GM23338 (cell line): ENCODE measurements at regions not wholly inside any gene's neighbourhood (a gene's known extent, or its start where the extent isn't known, plus 50 kb on each side); places are given as distances from the start of the nearest gene placed in this dataset.

Source experiments
- CREB1 ChIP-seq: fragments of 250-450 bp; sonication (Bioruptor Pico); IDR thresholded peaks from 2 replicates; pipeline ENCODE4 v1.5.0; 2020; ENCODE audit warnings: low read depth, mild to moderate bottlenecking, moderate library complexity
- CTCF ChIP-seq, 2 experiments: fragments of 200-600 bp in 1 of 2; sonication (generic) in 1 of 2; conservative IDR thresholded peaks; 2 replicates each; pipeline versions ENCODE4 v1.5.1 to v1.6.1; 2016 to 2017; ENCODE audit warnings: antibody characterized with exemption in 2 of 2, low read depth in 2 of 2, mild to moderate bottlenecking in 2 of 2, moderate library complexity in 1 of 2
- ETS1 ChIP-seq: IDR thresholded peaks from 2 replicates; pipeline ENCODE4 v1.6.1; 2016; ENCODE audit warnings: antibody characterized with exemption
- EZH2 ChIP-seq: fragments of 200-600 bp; sonication (generic); IDR thresholded peaks from one replicate; pipeline ENCODE4 v1.8.0; 2017; ENCODE audit warnings: antibody characterized with exemption, mild to moderate bottlenecking, low read depth; ENCODE audit not compliant: unreplicated experiment
- EZH2phosphoT487 ChIP-seq: fragments of 200-600 bp; sonication (generic); IDR thresholded peaks from one replicate; pipeline ENCODE4 v1.8.1; 2018; ENCODE audit warnings: antibody characterized with exemption; ENCODE audit not compliant: unreplicated experiment
- JUNB ChIP-seq: IDR thresholded peaks from one replicate; pipeline ENCODE4 v1.6.1; 2016; ENCODE audit warnings: antibody characterized with exemption; ENCODE audit not compliant: unreplicated experiment
- NANOG ChIP-seq: IDR thresholded peaks from 2 replicates; pipeline ENCODE4 v1.6.1; 2016; ENCODE audit warnings: antibody characterized with exemption, borderline replicate concordance
- POLR2AphosphoS5 ChIP-seq: IDR thresholded peaks from 2 replicates; pipeline ENCODE4 v1.6.1; 2016; ENCODE audit warnings: antibody characterized with exemption, low read depth
- ZNF114 ChIP-seq: fragments of 250-450 bp; sonication (Bioruptor Pico); IDR thresholded peaks from 2 replicates; pipeline ENCODE4 v1.5.0; 2020; ENCODE audit warnings: mild to moderate bottlenecking, moderate library complexity
- TF ChIP-seq, protein P1 (sequence below): IDR thresholded peaks from one replicate; pipeline ENCODE4 v1.6.1; 2018; ENCODE audit warnings: antibody characterized with exemption; ENCODE audit not compliant: unreplicated experiment

DNA sequence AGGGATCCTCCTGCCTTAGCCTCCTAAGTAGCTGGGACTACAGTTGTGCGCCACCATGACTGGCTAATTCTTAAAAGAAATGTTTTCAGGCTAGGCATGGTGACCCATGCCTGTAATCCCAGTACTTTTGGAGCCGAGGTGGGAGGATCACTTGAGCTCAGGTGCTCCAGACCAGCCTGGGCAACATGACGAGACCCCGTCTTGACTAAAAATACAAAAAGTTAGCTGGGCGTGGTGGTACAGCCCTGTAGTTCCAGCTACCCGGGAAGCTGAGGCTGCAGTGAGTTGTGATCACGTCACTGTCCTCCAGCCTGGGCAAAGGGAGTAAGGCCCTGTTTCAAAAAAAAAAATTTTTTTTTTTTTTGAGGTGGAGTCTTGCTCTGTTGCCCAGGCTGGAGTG lies 173.1 kb downstream of the SEC14L1 start:
- TF ChIP-seq EZH2 (no peak), CTCF (conservative IDR thresholded peaks at IDR 0.05; ENCODE audit: low read depth in 2 of 2) (no peak), CREB1 (CRISPR knock-in tag) (no peak), POLR2AphosphoS5 (no peak), EZH2phosphoT487 (no peak), ETS1 (no peak), NANOG (no peak), JUNB (no peak), ZNF114 (CRISPR knock-in tag) (no peak)
- TF ChIP-seq, protein P1, sequence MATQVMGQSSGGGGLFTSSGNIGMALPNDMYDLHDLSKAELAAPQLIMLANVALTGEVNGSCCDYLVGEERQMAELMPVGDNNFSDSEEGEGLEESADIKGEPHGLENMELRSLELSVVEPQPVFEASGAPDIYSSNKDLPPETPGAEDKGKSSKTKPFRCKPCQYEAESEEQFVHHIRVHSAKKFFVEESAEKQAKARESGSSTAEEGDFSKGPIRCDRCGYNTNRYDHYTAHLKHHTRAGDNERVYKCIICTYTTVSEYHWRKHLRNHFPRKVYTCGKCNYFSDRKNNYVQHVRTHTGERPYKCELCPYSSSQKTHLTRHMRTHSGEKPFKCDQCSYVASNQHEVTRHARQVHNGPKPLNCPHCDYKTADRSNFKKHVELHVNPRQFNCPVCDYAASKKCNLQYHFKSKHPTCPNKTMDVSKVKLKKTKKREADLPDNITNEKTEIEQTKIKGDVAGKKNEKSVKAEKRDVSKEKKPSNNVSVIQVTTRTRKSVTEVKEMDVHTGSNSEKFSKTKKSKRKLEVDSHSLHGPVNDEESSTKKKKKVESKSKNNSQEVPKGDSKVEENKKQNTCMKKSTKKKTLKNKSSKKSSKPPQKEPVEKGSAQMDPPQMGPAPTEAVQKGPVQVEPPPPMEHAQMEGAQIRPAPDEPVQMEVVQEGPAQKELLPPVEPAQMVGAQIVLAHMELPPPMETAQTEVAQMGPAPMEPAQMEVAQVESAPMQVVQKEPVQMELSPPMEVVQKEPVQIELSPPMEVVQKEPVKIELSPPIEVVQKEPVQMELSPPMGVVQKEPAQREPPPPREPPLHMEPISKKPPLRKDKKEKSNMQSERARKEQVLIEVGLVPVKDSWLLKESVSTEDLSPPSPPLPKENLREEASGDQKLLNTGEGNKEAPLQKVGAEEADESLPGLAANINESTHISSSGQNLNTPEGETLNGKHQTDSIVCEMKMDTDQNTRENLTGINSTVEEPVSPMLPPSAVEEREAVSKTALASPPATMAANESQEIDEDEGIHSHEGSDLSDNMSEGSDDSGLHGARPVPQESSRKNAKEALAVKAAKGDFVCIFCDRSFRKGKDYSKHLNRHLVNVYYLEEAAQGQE = no peak
